ENCODE measurements at regions not wholly inside any gene's neighbourhood (a gene's known extent, or its start where the extent isn't known, plus 50 kb on each side); places are given as distances from the start of the nearest gene placed in this dataset.
"Not testable (repeated sequence)": the region's sequence is repeated elsewhere in the genome, so short reads cannot be mapped to it uniquely, and the experiment has no call there.

GRCh38 chr7:149628361-149629149 is 130.9 kb upstream of the ZNF746 start:
- DNase-seq = not testable (repeated sequence)

GRCh38 chr7:149627911-149628310 is 130.3 kb upstream of the ZNF746 start:
- no peak for DNase-seq

GRCh38 chr7:149626972-149627371 is 129.4 kb upstream of the ZNF746 start:
- DNase-seq = no peak

GRCh38 chr7:149625947-149626392 is 128.4 kb upstream of the ZNF746 start:
- DNase-seq = no peak

- DNase-seq = no peak
These were observed 127.8 kb upstream of the ZNF746 start for GRCh38 chr7:149625340-149625946.

GRCh38 chr7:149624419-149625339 is 127.1 kb upstream of the ZNF746 start:
- DNase-seq = peak; percentile 61

GRCh38 chr7:149624006-149624405 is 126.4 kb upstream of the ZNF746 start:
- no peak for DNase-seq

GRCh38 chr7:149623262-149623997 is 125.8 kb upstream of the ZNF746 start:
- DNase-seq = not testable (repeated sequence)

- no peak for DNase-seq
These were observed 125.0 kb upstream of the ZNF746 start for GRCh38 chr7:149622444-149623210.

GRCh38 chr7:149621776-149622175 is 124.2 kb upstream of the ZNF746 start:
- no peak for DNase-seq

GRCh38 chr7:149620961-149621360 is 123.4 kb upstream of the ZNF746 start:
- no peak for DNase-seq

GRCh38 chr7:149616898-149617297 is 119.3 kb upstream of the ZNF746 start:
- DNase-seq = no peak

- DNase-seq = no peak
These were observed 118.2 kb upstream of the ZNF746 start for GRCh38 chr7:149615690-149616270.

GRCh38 chr7:149610441-149611011 is 112.9 kb upstream of the ZNF746 start:
- no peak for DNase-seq

- no peak for DNase-seq
These were observed 110.6 kb upstream of the ZNF746 start for GRCh38 chr7:149608168-149608567.

GRCh38 chr7:149607683-149608082 is 110.1 kb upstream of the ZNF746 start:
- DNase-seq = no peak

- no peak for DNase-seq
These were observed 109.2 kb upstream of the ZNF746 start for GRCh38 chr7:149606826-149607225.

GRCh38 chr7:149605696-149606095 is 108.1 kb upstream of the ZNF746 start:
- DNase-seq = no peak

GRCh38 chr7:149604521-149604920 is 106.9 kb upstream of the ZNF746 start:
- no peak for DNase-seq

- not testable (repeated sequence) for DNase-seq
These were observed 103.2 kb upstream of the ZNF746 start for GRCh38 chr7:149600669-149601330.

Measured in NCI-H2081 treated with DMSO at 0.1 percent for 48 hours (cell line).